Suprapubic skin (tissue), 4 donors: ENCODE measurements at regions not wholly inside any gene's neighbourhood (a gene's known extent, or its start where the extent isn't known, plus 50 kb on each side); places are given as distances from the start of the nearest gene placed in this dataset.

Source experiments
- DNase-seq, 2 donors: peaks; one replicate each; pipeline ENCODE4 v3.0.0-alpha.2; 2019; ENCODE audit warnings: low spot score in 2 of 2
- H3K27ac ChIP-seq: fragments of 200-600 bp; sonication (generic); one replicate; pipeline ENCODE4 v1.5.1; 2019
- H3K27me3 ChIP-seq: fragments of 200-600 bp; sonication (generic); one replicate; pipeline ENCODE4 v1.5.1; 2019
- H3K36me3 ChIP-seq: fragments of 200-600 bp; sonication (generic); one replicate; pipeline ENCODE4 v1.5.1; 2019
- H3K4me1 ChIP-seq: fragments of 200-600 bp; sonication (generic); one replicate; pipeline ENCODE4 v1.5.1; 2019
- H3K4me3 ChIP-seq: fragments of 200-600 bp; sonication (generic); one replicate; pipeline ENCODE4 v1.5.1; 2019; ENCODE audit warnings: mild to moderate bottlenecking
- H3K9me3 ChIP-seq: fragments of 200-600 bp; sonication (generic); one replicate; pipeline ENCODE4 v1.5.1; 2019
- CTCF ChIP-seq, 2 donors: fragments of 200-600 bp in 1 of 2; fragments of 450-650 bp in 1 of 2; sonication (generic) in 1 of 2; IDR thresholded peaks; one replicate each; pipeline ENCODE4 v1.5.1; 2016 to 2019; ENCODE audit warnings: antibody characterized with exemption in 2 of 2, mild to moderate bottlenecking in 1 of 2, moderate library complexity in 1 of 2
- EP300 ChIP-seq: sonication (generic); formaldehyde crosslinking; IDR thresholded peaks from one replicate; pipeline ENCODE4 v1.6.1; 2017; ENCODE audit warnings: antibody characterized with exemption
- POLR2A ChIP-seq, 2 donors: fragments of 450-650 bp; IDR thresholded peaks; one replicate each; pipeline ENCODE4 v1.6.1; 2017; ENCODE audit warnings: antibody characterized with exemption in 2 of 2, mild to moderate bottlenecking in 2 of 2, moderate library complexity in 2 of 2
- POLR2AphosphoS5 ChIP-seq, 3 donors: sonication (generic); formaldehyde crosslinking; IDR thresholded peaks; one replicate each; pipeline ENCODE4 v1.6.1; 2017; ENCODE audit warnings: antibody characterized with exemption in 3 of 3
- WGBS: methylation state at CpG from one replicate; pipeline ENCODE4 v1.1.5; 2018; 5-methylcytosine and 5-hydroxymethylcytosine counted together

GRCh38 chr4:23728971-23729370 lies 160.9 kb downstream of the PPARGC1A start:
- TF ChIP-seq EP300 (no peak), POLR2AphosphoS5 (IDR thresholded peaks at IDR 0.05) (no peak), POLR2A (IDR thresholded peaks at IDR 0.05) (no peak), CTCF (IDR thresholded peaks at IDR 0.05) (no peak)
- H3K36me3 ChIP-seq, result no peaks in the 10 kb centered on the region
- no peak overlapping the region for H3K27ac ChIP-seq
- H3K4me1 ChIP-seq, result no peaks in the 10 kb centered on the region
- H3K4me3 ChIP-seq, result no peak overlapping the region
- no peak for DNase-seq
- H3K9me3 ChIP-seq, result no peaks in the 10 kb centered on the region
- H3K27me3 ChIP-seq, result no peaks in the 10 kb centered on the region

GRCh38 chr4:23728393-23728792 lies 161.5 kb downstream of the PPARGC1A start:
- Histone ChIP-seq H3K27me3 (no peaks in the 10 kb centered on the region), H3K9me3 (no peaks in the 10 kb centered on the region), H3K36me3 (no peaks in the 10 kb centered on the region), H3K27ac (no peak overlapping the region), H3K4me1 (no peaks in the 10 kb centered on the region), H3K4me3 (no peak overlapping the region)
- TF ChIP-seq CTCF (IDR thresholded peaks at IDR 0.05) (no peak), POLR2A (IDR thresholded peaks at IDR 0.05) (no peak), POLR2AphosphoS5 (IDR thresholded peaks at IDR 0.05) (no peak), EP300 (no peak)
- DNase-seq, result no peak

GRCh38 chr4:23720556-23720955 lies 169.3 kb downstream of the PPARGC1A start:
- TF ChIP-seq CTCF (IDR thresholded peaks at IDR 0.05) (no peak), POLR2AphosphoS5 (IDR thresholded peaks at IDR 0.05) (no peak), POLR2A (IDR thresholded peaks at IDR 0.05) (no peak), EP300 (no peak)
- Histone ChIP-seq H3K4me1 (no peaks in the 10 kb centered on the region), H3K36me3 (no peaks in the 10 kb centered on the region), H3K27ac (no peak overlapping the region), H3K4me3 (no peak overlapping the region), H3K9me3 (no peaks in the 10 kb centered on the region), H3K27me3 (no peaks in the 10 kb centered on the region)
- 75% methylated on average over 2 of the region's 2 CpGs for WGBS
- no peak for DNase-seq

- TF ChIP-seq POLR2AphosphoS5 (IDR thresholded peaks at IDR 0.05) (no peak), POLR2A (IDR thresholded peaks at IDR 0.05) (no peak), EP300 (no peak), CTCF (IDR thresholded peaks at IDR 0.05) (no peak)
- H3K4me3 ChIP-seq, result no peak overlapping the region
- no peaks in the 10 kb centered on the region for H3K27me3 ChIP-seq
- no peak overlapping the region for H3K27ac ChIP-seq
- H3K36me3 ChIP-seq, result no peaks in the 10 kb centered on the region
- 81% methylated on average over 2 of the region's 2 CpGs for WGBS
- H3K4me1 ChIP-seq, result no peaks in the 10 kb centered on the region
- no peaks in the 10 kb centered on the region for H3K9me3 ChIP-seq
- no peak for DNase-seq
Observed at GRCh38 chr4:23718435-23718834, 171.4 kb downstream of the PPARGC1A start.

- Histone ChIP-seq H3K4me3 (no peak overlapping the region), H3K27ac (no peak overlapping the region), H3K9me3 (no peaks in the 10 kb centered on the region), H3K27me3 (no peaks in the 10 kb centered on the region), H3K36me3 (no peaks in the 10 kb centered on the region), H3K4me1 (no peaks in the 10 kb centered on the region)
- WGBS, result 82% methylated on average over 5 of the region's 5 CpGs
- no peak for DNase-seq
- TF ChIP-seq EP300, result no peak
- TF ChIP-seq CTCF (IDR thresholded peaks at IDR 0.05), result peak in 1 of 2 donors; percentile 23
Observed at GRCh38 chr4:23717528-23718248, 172.2 kb downstream of the PPARGC1A start.
